Lung (tissue), 11 donors: ENCODE measurements at regions not wholly inside any gene's neighbourhood (a gene's known extent, or its start where the extent isn't known, plus 50 kb on each side); places are given as distances from the start of the nearest gene placed in this dataset.
"Not testable (repeated sequence)": the region's sequence is repeated elsewhere in the genome, so short reads cannot be mapped to it uniquely, and the experiment has no call there.

Experiments used
- ATAC-seq: fragments of 200-7000 bp; cut with Tn5 transposase; one replicate; pipeline ENCODE4 v1.9.1; 2020; ENCODE audit warnings: moderate number of reproducible peaks; ENCODE audit not compliant: insufficient read depth, low FRiP score
- DNase-seq, 3 donors: peaks; one replicate each; pipeline ENCODE4 v3.0.0-alpha.2; 2013 to 2017
- H3K27ac ChIP-seq, 2 donors: one replicate each; pipeline ENCODE4 v1.5.1; 2013; ENCODE audit warnings: mild to moderate bottlenecking in 2 of 2, moderate library complexity in 2 of 2, control low read depth in 1 of 2, inconsistent platforms in 1 of 2, low read depth in 1 of 2, low read length in 1 of 2
- H3K27me3 ChIP-seq, 3 donors: one replicate each; pipeline ENCODE4 v1.5.1; 2013; ENCODE audit warnings: low read length in 2 of 3; ENCODE audit not compliant: control insufficient read depth in 3 of 3, insufficient read depth in 3 of 3
- H3K36me3 ChIP-seq, 4 donors: one replicate each; pipeline ENCODE4 v1.5.1; 2013; ENCODE audit warnings: low read length in 4 of 4, mild to moderate bottlenecking in 1 of 4, moderate library complexity in 1 of 4; ENCODE audit not compliant: control insufficient read depth in 4 of 4, insufficient read depth in 4 of 4
- H3K4me1 ChIP-seq, 5 donors: one replicate each; pipeline ENCODE4 v1.5.1; 2013; ENCODE audit warnings: low read length in 5 of 5, mild to moderate bottlenecking in 2 of 5, moderate library complexity in 1 of 5; ENCODE audit not compliant: control insufficient read depth in 5 of 5, insufficient read depth in 5 of 5
- H3K4me3 ChIP-seq: one replicate; pipeline ENCODE4 v1.5.1; 2013; ENCODE audit warnings: mild to moderate bottlenecking, control low read depth, moderate library complexity
- H3K9ac ChIP-seq, 2 donors: one replicate each; pipeline ENCODE4 v1.5.1; 2013; ENCODE audit warnings: low read length in 2 of 2, control low read depth in 1 of 2; ENCODE audit not compliant: insufficient read depth in 1 of 2
- H3K9me3 ChIP-seq, 4 donors: one replicate each; pipeline ENCODE4 v1.5.1; 2013; ENCODE audit warnings: low read length in 3 of 4, mild to moderate bottlenecking in 1 of 4, moderate library complexity in 1 of 4; ENCODE audit not compliant: control insufficient read depth in 4 of 4, insufficient read depth in 3 of 4
- CTCF ChIP-seq: IDR thresholded peaks from 2 replicates; pipeline ENCODE4 v1.5.1; 2012; ENCODE audit warnings: mild to moderate bottlenecking; ENCODE audit errors: control extremely low read depth, extremely low read depth
- WGBS, 2 donors: extraction: QIAGEN DNeasy Blood & Tissue Kit; methylation state at CpG; one replicate each; pipeline ENCODE4 v1.1.7; 2013; 5-methylcytosine and 5-hydroxymethylcytosine counted together
- donor health status: control.
- donor health status: control.
- donor health status: Bipolar disorder and iron deficiency.
- donor health status: healthy.
- donor health status: DM: yes; HTN: yes; CAD: no.

DNA sequence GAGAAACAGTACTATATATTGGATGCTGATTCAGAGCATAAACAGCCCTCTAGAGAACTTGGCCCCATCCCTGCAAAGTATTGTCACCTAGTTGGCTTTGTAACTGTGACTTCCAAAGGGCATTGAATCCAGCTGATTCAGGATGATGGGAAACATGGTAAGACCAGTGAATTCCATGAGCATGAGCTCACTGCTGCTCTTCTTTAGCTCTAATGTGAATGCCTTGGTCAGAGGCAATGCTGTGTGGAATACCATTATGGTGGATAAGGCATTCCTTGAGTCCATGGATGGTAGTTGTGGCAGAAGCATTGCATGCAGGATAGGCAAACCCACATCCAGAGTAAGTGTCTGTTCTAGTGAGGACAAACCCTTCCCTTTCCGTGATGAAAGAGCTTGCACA is 365.6 kb upstream of the EDA2R start:
- Histone ChIP-seq H3K4me1 (no peaks in the 10 kb centered on the region), H3K36me3 (no peaks in the 10 kb centered on the region), H3K27ac (no peak overlapping the region), H3K9me3 (peaks cover 0 to 22% (median 3%) of the 10 kb centered on the region in 4 donors), H3K4me3 (no peak overlapping the region), H3K27me3 (no peaks in the 10 kb centered on the region), H3K9ac (no peak overlapping the region)
- ATAC-seq: no peak
- TF ChIP-seq CTCF: no peak
- no peak for DNase-seq
- WGBS, 2 donors: 52 to 100% methylated on average over 1 of the region's 1 CpG

DNA sequence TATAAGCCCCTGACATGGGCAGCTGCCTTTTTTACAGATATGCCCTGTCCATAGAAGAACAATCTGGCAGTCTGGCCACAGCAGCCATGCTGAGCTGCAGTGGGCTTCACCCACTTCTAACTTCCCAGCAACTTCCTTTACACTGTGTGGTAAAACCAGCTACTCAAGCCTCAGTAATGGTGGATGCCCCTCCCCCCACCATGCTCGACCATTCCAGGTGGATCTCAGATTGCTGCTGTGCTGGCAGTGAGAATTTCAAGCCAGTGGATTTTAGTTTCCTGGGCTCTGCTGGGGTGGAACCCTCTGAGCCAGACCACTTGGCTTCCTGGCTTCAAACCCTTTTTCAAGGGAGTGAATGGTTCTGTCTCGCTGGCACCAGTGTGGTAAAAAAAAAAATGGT is 355.9 kb upstream of the EDA2R start:
- no peak for DNase-seq
- TF ChIP-seq CTCF: no peak
- H3K9ac ChIP-seq: no peak overlapping the region
- peaks cover 0 to 5% (median 0%) of the 10 kb centered on the region in 3 donors for H3K27me3 ChIP-seq
- 49 to 69% methylated on average over 2 of the region's 2 CpGs for WGBS, 2 donors
- no peak overlapping the region for H3K4me3 ChIP-seq
- H3K27ac ChIP-seq: no peak overlapping the region
- no peaks in the 10 kb centered on the region for H3K4me1 ChIP-seq
- H3K9me3 ChIP-seq: peaks cover 0 to 4% (median 0%) of the 10 kb centered on the region in 4 donors
- no peak for ATAC-seq
- H3K36me3 ChIP-seq: no peaks in the 10 kb centered on the region

DNA sequence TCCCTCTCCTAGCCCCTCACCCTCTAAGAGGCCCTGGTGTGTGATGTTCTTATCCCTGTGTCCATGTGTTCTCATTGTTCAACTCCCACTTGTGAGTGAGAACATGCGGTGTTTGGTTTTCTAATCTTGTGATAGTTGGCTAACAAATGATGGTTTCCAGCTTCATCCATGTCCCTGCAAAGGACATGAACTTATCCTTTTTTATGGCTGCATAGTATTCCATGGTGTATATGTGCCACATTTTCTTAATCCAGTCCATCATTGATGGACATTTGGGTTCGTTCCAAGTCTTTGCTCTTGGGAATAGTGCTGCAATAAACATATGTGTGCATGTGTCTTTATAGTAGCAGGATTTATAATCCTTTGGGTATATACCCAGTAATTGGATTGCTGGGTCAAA is 353.2 kb upstream of the EDA2R start:
- H3K4me3 ChIP-seq, H3K36me3 ChIP-seq, H3K9me3 ChIP-seq, H3K4me1 ChIP-seq, H3K9ac ChIP-seq, H3K27me3 ChIP-seq, ATAC-seq, H3K27ac ChIP-seq, DNase-seq: not testable (repeated sequence)
- 72 to 92% methylated on average over 2 of the region's 2 CpGs for WGBS, 2 donors

GRCh38 chrX:66988331-66988730 is 349.5 kb upstream of the EDA2R start:
- TF ChIP-seq CTCF: no peak
- Histone ChIP-seq H3K4me3 (no peak overlapping the region), H3K4me1 (no peaks in the 10 kb centered on the region), H3K36me3 (no peaks in the 10 kb centered on the region), H3K9me3 (peaks cover 0 to 4% (median 0%) of the 10 kb centered on the region in 4 donors), H3K9ac (no peak overlapping the region), H3K27me3 (no peaks in the 10 kb centered on the region), H3K27ac (no peak overlapping the region)
- ATAC-seq: no peak
- 11 to 44% methylated on average over 1 of the region's 1 CpG for WGBS, 2 donors
- no peak for DNase-seq
